Vagina (tissue), 2 donors: ENCODE measurements at regions not wholly inside any gene's neighbourhood (a gene's known extent, or its start where the extent isn't known, plus 50 kb on each side); places are given as distances from the start of the nearest gene placed in this dataset.
A peak's percentile ranks its signal among the peaks of the same experiment; 100 is the strongest.

Source experiments
- DNase-seq, 2 donors: peaks; one replicate each; pipeline ENCODE4 v3.0.0-alpha.2; 2017; ENCODE audit errors: extremely low spot score in 2 of 2
- H3K27ac ChIP-seq: fragments of 200-600 bp; sonication (generic); one replicate; pipeline ENCODE4 v1.5.1; 2019
- H3K27me3 ChIP-seq: fragments of 200-600 bp; sonication (generic); one replicate; pipeline ENCODE4 v1.5.1; 2019
- H3K36me3 ChIP-seq, 2 donors: fragments of 200-600 bp; sonication (generic); one replicate each; pipeline ENCODE4 v1.5.1; 2017 to 2019
- H3K4me1 ChIP-seq: fragments of 200-600 bp; sonication (generic); one replicate; pipeline ENCODE4 v1.5.1; 2019
- H3K4me3 ChIP-seq, 2 donors: fragments of 200-600 bp; sonication (generic); 1 replicate in 1 of 2; 2 replicates in 1 of 2; pipeline ENCODE4 v1.5.1; 2016 to 2019
- H3K9me3 ChIP-seq: fragments of 200-600 bp; sonication (generic); one replicate; pipeline ENCODE4 v1.5.1; 2019
- POLR2A ChIP-seq, 2 donors: fragments of 450-650 bp; IDR thresholded peaks; one replicate each; pipeline ENCODE4 v1.6.1; 2017; ENCODE audit warnings: antibody characterized with exemption in 2 of 2, mild to moderate bottlenecking in 2 of 2, moderate library complexity in 2 of 2
- POLR2AphosphoS5 ChIP-seq, 2 donors: sonication (generic); formaldehyde crosslinking; IDR thresholded peaks; one replicate each; pipeline ENCODE4 v1.9.0; 2017; ENCODE audit warnings: antibody characterized with exemption in 2 of 2, mild to moderate bottlenecking in 2 of 2, low read depth in 1 of 2; ENCODE audit not compliant: insufficient read depth in 1 of 2
- intact Hi-C: fragments of 100-400 bp; cut with DNase I; formaldehyde crosslinking; loops from one replicate; pipeline ENCODE4 v1.15.1; 2023
- TF ChIP-seq, protein P1 (sequence below), 3 experiments: fragments of 450-650 bp in 2 of 3; fragments of 200-600 bp in 1 of 3; sonication (generic) in 1 of 3; IDR thresholded peaks; one replicate each; pipeline ENCODE4 v1.5.1; 2017 to 2019; ENCODE audit warnings: antibody characterized with exemption in 3 of 3, mild to moderate bottlenecking in 2 of 3, moderate library complexity in 2 of 3

DNA sequence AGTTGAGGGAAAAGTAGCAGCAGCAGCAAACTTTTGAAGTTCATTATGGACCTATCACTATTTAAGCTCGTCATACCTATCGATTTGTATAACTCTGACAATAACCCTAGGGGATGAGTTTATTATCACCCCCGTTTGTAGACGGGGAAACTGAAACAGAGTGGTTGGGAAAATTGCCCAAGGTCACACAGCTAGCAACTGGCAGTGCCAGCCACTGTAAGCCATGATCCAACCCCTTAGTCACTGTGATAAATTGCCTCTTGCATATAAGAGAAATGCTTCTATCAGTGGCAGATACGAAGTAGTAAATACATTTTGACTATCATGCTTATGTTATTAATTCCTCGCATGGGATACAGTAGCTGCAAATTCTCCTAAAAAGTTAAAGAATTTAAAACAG lies 73.3 kb upstream of the ATP10B start:
- intact Hi-C loops: no loop called here
- H3K4me1 ChIP-seq: peaks cover 15% of the 10 kb centered on the region
- no peak for DNase-seq
- H3K27me3 ChIP-seq: no peaks in the 10 kb centered on the region
- TF ChIP-seq POLR2AphosphoS5 (IDR thresholded peaks at IDR 0.05; ENCODE audit: insufficient read depth in 1 of 2, low read depth in 1 of 2) (no peak), POLR2A (IDR thresholded peaks at IDR 0.05) (no peak)
- TF ChIP-seq, protein P1, sequence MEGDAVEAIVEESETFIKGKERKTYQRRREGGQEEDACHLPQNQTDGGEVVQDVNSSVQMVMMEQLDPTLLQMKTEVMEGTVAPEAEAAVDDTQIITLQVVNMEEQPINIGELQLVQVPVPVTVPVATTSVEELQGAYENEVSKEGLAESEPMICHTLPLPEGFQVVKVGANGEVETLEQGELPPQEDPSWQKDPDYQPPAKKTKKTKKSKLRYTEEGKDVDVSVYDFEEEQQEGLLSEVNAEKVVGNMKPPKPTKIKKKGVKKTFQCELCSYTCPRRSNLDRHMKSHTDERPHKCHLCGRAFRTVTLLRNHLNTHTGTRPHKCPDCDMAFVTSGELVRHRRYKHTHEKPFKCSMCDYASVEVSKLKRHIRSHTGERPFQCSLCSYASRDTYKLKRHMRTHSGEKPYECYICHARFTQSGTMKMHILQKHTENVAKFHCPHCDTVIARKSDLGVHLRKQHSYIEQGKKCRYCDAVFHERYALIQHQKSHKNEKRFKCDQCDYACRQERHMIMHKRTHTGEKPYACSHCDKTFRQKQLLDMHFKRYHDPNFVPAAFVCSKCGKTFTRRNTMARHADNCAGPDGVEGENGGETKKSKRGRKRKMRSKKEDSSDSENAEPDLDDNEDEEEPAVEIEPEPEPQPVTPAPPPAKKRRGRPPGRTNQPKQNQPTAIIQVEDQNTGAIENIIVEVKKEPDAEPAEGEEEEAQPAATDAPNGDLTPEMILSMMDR (IDR thresholded peaks at IDR 0.05): no peak
- H3K27ac ChIP-seq: no peak overlapping the region
- no peak overlapping the region for H3K4me3 ChIP-seq
- H3K9me3 ChIP-seq: no peaks in the 10 kb centered on the region
- H3K36me3 ChIP-seq: no peaks in the 10 kb centered on the region

DNA sequence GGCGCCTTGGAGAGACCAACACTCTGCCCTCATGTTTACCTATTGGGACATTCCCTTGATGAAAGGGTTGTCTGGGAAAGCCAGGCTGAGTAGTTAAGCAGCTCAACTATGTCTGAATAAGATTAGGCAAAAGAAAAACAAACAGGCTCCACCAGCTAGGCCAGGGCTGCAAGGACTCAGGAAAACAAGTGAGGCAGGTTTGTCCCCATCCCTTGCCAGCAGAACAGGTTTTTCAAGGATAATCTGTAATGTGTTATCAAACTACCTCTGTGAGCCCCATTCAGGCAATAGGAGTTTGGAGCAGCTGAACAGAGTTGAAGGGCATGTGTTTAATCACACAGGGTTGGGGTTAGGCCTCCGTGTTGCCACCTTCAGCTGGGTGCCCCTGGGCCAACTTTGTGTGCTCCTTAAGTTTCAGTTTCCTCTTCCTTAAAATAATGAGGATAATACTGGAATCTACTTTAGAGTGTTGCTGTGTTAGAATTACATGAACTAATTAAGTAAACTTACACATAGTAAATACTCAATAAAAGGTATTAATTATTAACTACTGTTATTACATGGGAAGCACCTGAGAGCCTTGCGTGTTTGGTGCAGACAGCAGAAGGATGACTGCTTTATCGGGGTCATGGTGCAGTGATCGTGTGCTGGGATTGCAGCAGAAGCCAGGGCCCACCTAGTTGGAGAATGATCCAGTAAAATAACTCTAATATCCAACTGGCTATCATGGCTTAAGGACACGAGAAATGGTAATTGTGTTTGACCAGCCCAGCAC lies 72.1 kb upstream of the ATP10B start:
- peaks cover 15% of the 10 kb centered on the region for H3K4me1 ChIP-seq
- TF ChIP-seq, protein P1 (IDR thresholded peaks at IDR 0.05): no peak
- peak; percentile 21 to 54 for TF ChIP-seq POLR2AphosphoS5 (IDR thresholded peaks at IDR 0.05; ENCODE audit: insufficient read depth in 1 of 2, low read depth in 1 of 2)
- intact Hi-C loops: no loop called here
- H3K36me3 ChIP-seq: no peaks in the 10 kb centered on the region
- H3K27ac ChIP-seq: no peak overlapping the region
- H3K4me3 ChIP-seq: no peak overlapping the region
- no peaks in the 10 kb centered on the region for H3K9me3 ChIP-seq
- no peaks in the 10 kb centered on the region for H3K27me3 ChIP-seq
- DNase-seq: no peak

DNA sequence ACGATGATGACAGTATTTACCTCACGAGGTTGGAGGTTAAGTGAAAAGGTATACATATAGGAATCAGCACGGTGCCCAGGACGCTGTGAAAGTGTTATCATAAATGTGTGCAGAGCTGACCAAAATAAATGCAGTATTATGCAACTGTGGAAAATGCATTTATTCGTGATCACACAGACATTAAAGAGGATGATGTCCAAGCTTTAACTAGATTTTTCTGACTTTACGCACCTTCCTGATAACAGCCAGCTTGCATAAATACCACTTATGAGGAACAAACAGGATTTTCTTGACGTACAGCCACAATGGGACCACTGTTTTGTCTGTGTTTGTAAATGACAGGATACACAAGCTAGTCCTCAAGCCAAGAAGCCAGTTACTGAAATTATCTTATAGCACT lies 71.4 kb upstream of the ATP10B start:
- Histone ChIP-seq H3K27ac (no peak overlapping the region), H3K36me3 (no peaks in the 10 kb centered on the region), H3K4me3 (no peak overlapping the region), H3K4me1 (peaks cover 15% of the 10 kb centered on the region), H3K27me3 (no peaks in the 10 kb centered on the region), H3K9me3 (no peaks in the 10 kb centered on the region)
- TF ChIP-seq, protein P1 (IDR thresholded peaks at IDR 0.05): no peak
- TF ChIP-seq POLR2A (IDR thresholded peaks at IDR 0.05) (no peak), POLR2AphosphoS5 (IDR thresholded peaks at IDR 0.05; ENCODE audit: insufficient read depth in 1 of 2, low read depth in 1 of 2) (no peak)
- no peak for DNase-seq
- intact Hi-C loops: no loop called here

DNA sequence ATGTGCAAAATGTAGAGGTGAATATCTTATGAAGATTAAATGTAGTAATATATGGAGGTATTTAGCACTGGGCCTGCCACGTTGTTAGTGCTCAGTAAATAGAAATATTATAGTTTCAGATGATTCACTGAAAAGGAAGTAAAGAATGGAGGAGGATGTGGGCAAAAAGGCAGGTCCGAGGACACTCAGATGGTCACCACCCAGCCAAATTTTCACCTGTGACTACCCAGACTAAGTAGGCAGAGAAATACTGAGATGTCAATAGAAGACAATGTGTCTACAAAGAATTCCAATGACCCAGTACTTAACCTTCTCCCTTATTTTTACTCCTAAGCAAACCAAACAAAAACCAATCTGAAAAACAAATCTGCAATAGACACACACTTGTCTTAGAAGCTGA lies 70.3 kb upstream of the ATP10B start:
- no peaks in the 10 kb centered on the region for H3K9me3 ChIP-seq
- intact Hi-C loops: no loop called here
- no peak overlapping the region for H3K4me3 ChIP-seq
- no peak overlapping the region for H3K27ac ChIP-seq
- H3K36me3 ChIP-seq: no peaks in the 10 kb centered on the region
- no peak for DNase-seq
- no peak for TF ChIP-seq POLR2A (IDR thresholded peaks at IDR 0.05)
- TF ChIP-seq, protein P1 (IDR thresholded peaks at IDR 0.05): no peak
- TF ChIP-seq POLR2AphosphoS5 (IDR thresholded peaks at IDR 0.05; ENCODE audit: insufficient read depth in 1 of 2, low read depth in 1 of 2): no peak
- no peaks in the 10 kb centered on the region for H3K27me3 ChIP-seq
- peaks cover 15% of the 10 kb centered on the region for H3K4me1 ChIP-seq
